ENCODE measurements at regions not wholly inside any gene's neighbourhood (a gene's known extent, or its start where the extent isn't known, plus 50 kb on each side); places are given as distances from the start of the nearest gene placed in this dataset.

- TF ChIP-seq POLR2A (IDR thresholded peaks at IDR 0.05; ENCODE audit: low read length), result no peak
- TF ChIP-seq GATA1 (IDR thresholded peaks at IDR 0.05; ENCODE audit: low read depth, low read length), result no peak
These were observed 69.9 kb upstream of the ZC3H11B start for GRCh38 chr1:219682788-219683187.
